H1 (cell line): ENCODE measurements at regions not wholly inside any gene's neighbourhood (a gene's known extent, or its start where the extent isn't known, plus 50 kb on each side); places are given as distances from the start of the nearest gene placed in this dataset.

ENCODE experiments used
- CTCF ChIA-PET: fragments of 300-600 bp; sonication (Branson Sonifier 250); formaldehyde crosslinking; loops from one replicate; lab custom pipeline; 2021; ENCODE audit not compliant: partially characterized antibody; lab: Charles Lee
- POLR2A ChIA-PET: fragments of 300-600 bp; sonication (Branson Sonifier 250); formaldehyde crosslinking; loops from one replicate; lab custom pipeline; 2021; ENCODE audit warnings: inconsistent platforms; ENCODE audit not compliant: partially characterized antibody; lab: Charles Lee
- DNase-seq, 2 experiments: peaks; one replicate each; pipeline versions ENCODE4 v3.0.0 to v3.0.0-alpha.2; 2010 to 2022; ENCODE audit warnings: low spot score in 2 of 2, low read depth in 1 of 2, mixed read lengths in 1 of 2
- FAIRE-seq: peaks from 2 replicates; lab custom pipeline; 2011; peaks lifted over from hg19 to GRCh38; lab: Jason Lieb, UNC
- H2AFZ ChIP-seq: 2 replicates; pipeline ENCODE4 v1.8.1; 2012; ENCODE audit warnings: low read length, inconsistent platforms
- H2AK5ac ChIP-seq: 2 replicates; pipeline ENCODE4 v1.6.1; 2013; ENCODE audit warnings: low read depth, low read length
- H2BK120ac ChIP-seq: replicated peaks from 2 replicates; pipeline ENCODE3; 2013; ENCODE audit warnings: low read depth, low read length, inconsistent platforms
- H2BK12ac ChIP-seq: 2 replicates; pipeline ENCODE4 v1.6.1; 2013; ENCODE audit warnings: low read depth, low read length
- H2BK15ac ChIP-seq: 2 replicates; pipeline ENCODE4 v1.6.1; 2013; ENCODE audit warnings: low read length
- H2BK20ac ChIP-seq: 2 replicates; pipeline ENCODE4 v1.6.1; 2013; ENCODE audit warnings: low read length
- H2BK5ac ChIP-seq: 2 replicates; pipeline ENCODE4 v1.6.1; 2013; ENCODE audit warnings: low read depth, low read length
- H3K14ac ChIP-seq: 2 replicates; pipeline ENCODE4 v1.6.1; 2013; ENCODE audit warnings: inconsistent platforms; ENCODE audit not compliant: insufficient read length
- H3K18ac ChIP-seq: 2 replicates; pipeline ENCODE4 v1.6.1; 2013; ENCODE audit warnings: low read length; ENCODE audit errors: extremely low read depth
- H3K23ac ChIP-seq: 2 replicates; pipeline ENCODE4 v1.6.1; 2013; ENCODE audit warnings: inconsistent platforms; ENCODE audit not compliant: insufficient read length
- H3K23me2 ChIP-seq: 2 replicates; pipeline ENCODE4 v1.6.1; 2013; ENCODE audit warnings: low read depth, low read length
- H3K27ac ChIP-seq: 2 replicates; pipeline ENCODE4 v1.6.1; 2011; ENCODE audit warnings: low read depth, low read length, inconsistent platforms
- H3K27me3 ChIP-seq, 4 experiments: replicated peaks in 1 of 4; 1 replicate in 1 of 4; 2 replicates in 3 of 4; pipeline versions ENCODE4 v1.6.1 to v1.8.1; 2011 to 2013; ENCODE audit warnings: low read length in 3 of 4, mild to moderate bottlenecking in 3 of 4, inconsistent platforms in 2 of 4, mixed read lengths in 2 of 4, moderate library complexity in 1 of 4; ENCODE audit not compliant: control insufficient read depth in 3 of 4, insufficient read depth in 3 of 4; ENCODE audit errors: extremely low read depth in 1 of 4
- H3K36me3 ChIP-seq, 4 experiments: 2 replicates each; pipeline versions ENCODE4 v1.6.1 to v1.8.1; 2011 to 2013; ENCODE audit warnings: mild to moderate bottlenecking in 4 of 4, low read length in 3 of 4, moderate library complexity in 2 of 4, control low read depth in 1 of 4, inconsistent platforms in 1 of 4; ENCODE audit not compliant: insufficient read depth in 4 of 4, control insufficient read depth in 2 of 4
- H3K4ac ChIP-seq: replicated peaks from 2 replicates; pipeline ENCODE3; 2013; ENCODE audit warnings: low read length, low read depth, mixed read lengths, inconsistent platforms; ENCODE audit not compliant: insufficient read length
- H3K4me1 ChIP-seq, 4 experiments: replicated peaks in 1 of 4; 1 replicate in 1 of 4; 2 replicates in 3 of 4; pipeline versions ENCODE4 v1.6.1 to v1.8.1; 2011 to 2013; ENCODE audit warnings: low read length in 3 of 4, inconsistent platforms in 2 of 4, mixed read lengths in 1 of 4; ENCODE audit not compliant: insufficient read depth in 4 of 4, control insufficient read depth in 3 of 4
- H3K4me2 ChIP-seq, 2 experiments: 2 replicates each; pipeline versions ENCODE4 v1.6.1 to v1.8.1; 2011 to 2013; ENCODE audit warnings: low read depth in 2 of 2, low read length in 2 of 2, control low read depth in 1 of 2, inconsistent platforms in 1 of 2, mild to moderate bottlenecking in 1 of 2; ENCODE audit not compliant: insufficient read depth in 1 of 2
- H3K4me3 ChIP-seq, 4 experiments: fragments of 200-600, 300-600 bp in 1 of 4; sonication (generic), shearing (Covaris generic), sonication (Bioruptor Twin) in 1 of 4; 2 replicates each; pipeline versions ENCODE4 v1.5.1 to v1.8.1; 2011 to 2016; ENCODE audit warnings: low read length in 4 of 4, low read depth in 3 of 4, control low read depth in 2 of 4, inconsistent platforms in 2 of 4, mild to moderate bottlenecking in 2 of 4, mixed read lengths in 1 of 4, moderate library complexity in 1 of 4; ENCODE audit not compliant: insufficient read depth in 2 of 4; ENCODE audit errors: extremely low read depth in 1 of 4
- H3K56ac ChIP-seq: replicated peaks from 2 replicates; pipeline ENCODE3; 2013; ENCODE audit warnings: low read depth, mild to moderate bottlenecking, mixed read lengths, low read length, inconsistent platforms; ENCODE audit not compliant: insufficient read length
- H3K79me1 ChIP-seq: 2 replicates; pipeline ENCODE4 v1.6.1; 2013; ENCODE audit warnings: low read depth, low read length, control low read depth
- H3K79me2 ChIP-seq, 2 experiments: 2 replicates each; pipeline versions ENCODE4 v1.6.1 to v1.8.1; 2012 to 2013; ENCODE audit warnings: low read length in 2 of 2, mild to moderate bottlenecking in 2 of 2, inconsistent platforms in 1 of 2; ENCODE audit not compliant: insufficient read depth in 2 of 2, control insufficient read depth in 1 of 2
- H3K9ac ChIP-seq, 4 experiments: replicated peaks in 1 of 4; 1 replicate in 1 of 4; 2 replicates in 3 of 4; pipeline versions ENCODE4 v1.6.1 to v1.8.1; 2011 to 2013; ENCODE audit warnings: low read depth in 3 of 4, low read length in 3 of 4, control low read depth in 2 of 4, mild to moderate bottlenecking in 2 of 4, moderate library complexity in 2 of 4, inconsistent platforms in 1 of 4; ENCODE audit errors: extremely low read depth in 1 of 4
- H3K9me3 ChIP-seq, 2 experiments: 2 replicates each; pipeline versions ENCODE4 v1.6.1 to v1.8.1; 2012 to 2013; ENCODE audit warnings: mild to moderate bottlenecking in 2 of 2, moderate library complexity in 2 of 2, control low read depth in 1 of 2, inconsistent platforms in 1 of 2, low read depth in 1 of 2, low read length in 1 of 2, mixed read lengths in 1 of 2; ENCODE audit not compliant: insufficient read depth in 2 of 2
- H4K20me1 ChIP-seq, 2 experiments: replicated peaks in 1 of 2; 2 replicates each; pipeline versions ENCODE3 to v1.8.1; 2011 to 2013; ENCODE audit warnings: inconsistent platforms in 2 of 2, low read length in 2 of 2, mild to moderate bottlenecking in 1 of 2; ENCODE audit not compliant: insufficient read depth in 2 of 2, control insufficient read depth in 1 of 2
- H4K5ac ChIP-seq: 2 replicates; pipeline ENCODE4 v1.6.1; 2013; ENCODE audit warnings: low read length, low read depth, mixed read lengths, inconsistent platforms; ENCODE audit not compliant: insufficient read length
- H4K8ac ChIP-seq: 2 replicates; pipeline ENCODE4 v1.8.0; 2013; ENCODE audit warnings: mild to moderate bottlenecking, moderate library complexity, low read length, inconsistent platforms; ENCODE audit not compliant: insufficient read depth; ENCODE audit errors: extremely low read depth
- H4K91ac ChIP-seq: replicated peaks from 2 replicates; pipeline ENCODE3; 2013; ENCODE audit warnings: low read length, mixed read lengths, inconsistent platforms; ENCODE audit not compliant: insufficient read length
- ASH2L ChIP-seq: fragments of 200-600, 300-600 bp; sonication (generic); IDR thresholded peaks from one replicate; pipeline ENCODE4 v1.7.1; 2017; ENCODE audit warnings: low read length
- CHD2 ChIP-seq: IDR thresholded peaks from 2 replicates; pipeline ENCODE4 v1.6.1; 2012; ENCODE audit warnings: low read length, improper control_type of control experiment
- CTBP2 ChIP-seq: IDR thresholded peaks from 2 replicates; pipeline ENCODE4 v1.7.0; 2011; ENCODE audit warnings: borderline replicate concordance, mild to moderate bottlenecking, moderate library complexity, mixed read lengths, low read length; ENCODE audit not compliant: insufficient read depth, insufficient read length
- HDAC6 ChIP-seq: IDR thresholded peaks from one replicate; pipeline ENCODE4 v1.7.1; 2012; ENCODE audit warnings: low read depth, mild to moderate bottlenecking, inconsistent platforms, low read length, moderate library complexity
- JUND ChIP-seq: IDR thresholded peaks from 2 replicates; pipeline ENCODE4 v1.6.1; 2011; ENCODE audit warnings: mild to moderate bottlenecking, improper control_type of control experiment, low read length
- RBBP5 ChIP-seq: IDR thresholded peaks from 2 replicates; pipeline ENCODE4 v1.7.1; 2012; ENCODE audit warnings: low read depth, mild to moderate bottlenecking, inconsistent platforms, low read length, moderate library complexity, borderline replicate concordance
- RNF2 ChIP-seq: fragments of 200-900, 300-1000 bp; sonication (generic); IDR thresholded peaks from 2 replicates; pipeline ENCODE4 v1.7.1; 2016; ENCODE audit warnings: borderline replicate concordance, low read depth, mild to moderate bottlenecking, antibody characterized with exemption, low read length; ENCODE audit not compliant: poor library complexity, severe bottlenecking; ENCODE audit errors: missing control alignments
- SIRT6 ChIP-seq: IDR thresholded peaks from one replicate; pipeline ENCODE4 v1.7.1; 2012; ENCODE audit warnings: low read length, inconsistent platforms
- SIX5 ChIP-seq: IDR thresholded peaks from 2 replicates; pipeline ENCODE4 v1.6.1; 2011; ENCODE audit warnings: mild to moderate bottlenecking, low read depth, low read length
- SP2 ChIP-seq: IDR thresholded peaks from 2 replicates; pipeline ENCODE4 v1.6.1; 2012; ENCODE audit warnings: mild to moderate bottlenecking, low read length, inconsistent platforms
- WGBS, 2 experiments: shearing (Covaris generic) in 1 of 2; methylation state at CpG; one replicate each; pipeline versions ENCODE4 v1.1.6 to v1.1.7; 2013 to 2015; ENCODE audit warnings: low lambda C conversion rate in 2 of 2, mixed read lengths in 2 of 2, inconsistent platforms in 1 of 2, low coverage in 1 of 2, missing lambda C conversion rate in 1 of 2; ENCODE audit not compliant: insufficient replicate concordance in 2 of 2, insufficient coverage in 1 of 2, insufficient read length in 1 of 2; ENCODE audit errors: extremely low coverage in 1 of 2, missing lambda C conversion rate in 1 of 2; 5-methylcytosine and 5-hydroxymethylcytosine counted together

DNA sequence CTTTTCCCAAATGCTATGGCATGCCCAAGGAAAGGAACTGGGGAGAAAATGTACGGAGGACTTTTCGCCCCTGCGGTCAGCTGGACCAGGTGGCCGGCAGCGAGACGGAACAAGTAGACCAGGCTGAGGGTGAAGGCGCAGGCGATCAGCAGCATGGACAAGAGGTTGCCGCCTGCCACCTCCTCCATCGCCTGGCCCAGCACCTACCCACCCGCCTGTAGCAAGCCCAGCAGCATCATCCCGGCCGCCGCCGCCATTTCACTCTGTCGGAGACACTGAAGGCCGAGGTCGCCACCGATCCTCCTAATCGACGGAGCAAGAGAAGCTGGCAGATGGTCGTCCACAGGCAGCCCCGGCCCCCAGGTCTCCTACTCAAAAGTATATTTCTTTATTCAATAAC, 1046.3 kb upstream of the GBE1 start:
- no peak overlapping the region for H3K4me3 ChIP-seq
- H4K5ac ChIP-seq: no peak overlapping the region
- ChIA-PET CTCF (no interaction called here), POLR2A (no interaction called here)
- no peaks in the 10 kb centered on the region for H3K36me3 ChIP-seq
- no peak for FAIRE-seq
- no peak overlapping the region for H2BK12ac ChIP-seq
- no peak overlapping the region for H3K14ac ChIP-seq
- no peak overlapping the region for H3K56ac ChIP-seq
- H4K8ac ChIP-seq: no peak overlapping the region
- no peak overlapping the region for H3K9ac ChIP-seq
- H2BK20ac ChIP-seq: no peak overlapping the region
- WGBS, 2 experiments: 97% methylated on average over 21 of the region's 23 CpGs; no CpG with 5 or more reads in 1 of the 2 experiments
- H3K4me1 ChIP-seq: no peaks in the 10 kb centered on the region
- no peaks in the 10 kb centered on the region for H3K79me1 ChIP-seq
- H2BK15ac ChIP-seq: no peak overlapping the region
- H2AK5ac ChIP-seq: no peak overlapping the region
- no peak overlapping the region for H4K91ac ChIP-seq
- H3K4me2 ChIP-seq: no peak overlapping the region
- H3K4ac ChIP-seq: no peak overlapping the region
- H3K79me2 ChIP-seq: no peaks in the 10 kb centered on the region
- no peaks in the 10 kb centered on the region for H4K20me1 ChIP-seq
- no peak overlapping the region for H3K18ac ChIP-seq
- no peak for DNase-seq
- no peak overlapping the region for H2BK5ac ChIP-seq
- no peak for TF ChIP-seq SP2
- TF ChIP-seq ASH2L: no peak
- no peak for TF ChIP-seq RBBP5
- no peak for TF ChIP-seq CTBP2
- no peak for TF ChIP-seq RNF2
- no peak for TF ChIP-seq SIRT6
- TF ChIP-seq JUND: no peak
- no peak for TF ChIP-seq CHD2
- TF ChIP-seq SIX5: no peak
- no peak for TF ChIP-seq HDAC6
- H3K27me3 ChIP-seq: no peaks in the 10 kb centered on the region
- H3K23me2 ChIP-seq: no peaks in the 10 kb centered on the region
- H3K23ac ChIP-seq: no peak overlapping the region
- no peak overlapping the region for H3K27ac ChIP-seq
- H2BK120ac ChIP-seq: no peak overlapping the region
- no peak overlapping the region for H2AFZ ChIP-seq
- no peaks in the 10 kb centered on the region for H3K9me3 ChIP-seq
